ENCODE measurements at regions not wholly inside any gene's neighbourhood (a gene's known extent, or its start where the extent isn't known, plus 50 kb on each side); places are given as distances from the start of the nearest gene placed in this dataset.
"Not testable (repeated sequence)": the region's sequence is repeated elsewhere in the genome, so short reads cannot be mapped to it uniquely, and the experiment has no call there.

- no peak for DNase-seq (ENCODE audit: low spot score)
Observed at GRCh38 chr7:79952399-79952798, 182.2 kb upstream of the GNAI1 start.

DNA sequence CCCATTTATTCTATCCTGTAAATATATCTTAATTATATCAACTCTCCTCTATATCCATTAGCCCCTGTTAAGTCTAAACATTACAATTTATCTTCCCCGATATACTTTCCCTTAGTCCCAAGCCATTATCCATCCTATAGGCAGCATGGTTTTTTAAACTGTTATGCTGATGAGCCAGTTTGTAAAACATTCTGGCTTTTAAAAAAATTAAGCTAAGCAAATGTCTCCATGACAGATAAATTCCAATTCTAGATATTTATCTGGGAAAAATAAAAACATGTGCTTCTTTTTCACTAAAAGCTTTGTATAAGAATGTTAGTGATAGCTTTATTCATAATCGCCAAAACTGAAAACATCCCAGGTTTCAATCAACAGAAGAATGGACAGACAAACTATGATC, 183.2 kb upstream of the GNAI1 start:
- no peak for DNase-seq (ENCODE audit: low spot score)

GRCh38 chr7:79949778-79950177, 184.9 kb upstream of the GNAI1 start:
- no peak for DNase-seq (ENCODE audit: low spot score)

GRCh38 chr7:79936281-79936983, 198.2 kb upstream of the GNAI1 start:
- DNase-seq (ENCODE audit: low spot score), result no peak

DNA sequence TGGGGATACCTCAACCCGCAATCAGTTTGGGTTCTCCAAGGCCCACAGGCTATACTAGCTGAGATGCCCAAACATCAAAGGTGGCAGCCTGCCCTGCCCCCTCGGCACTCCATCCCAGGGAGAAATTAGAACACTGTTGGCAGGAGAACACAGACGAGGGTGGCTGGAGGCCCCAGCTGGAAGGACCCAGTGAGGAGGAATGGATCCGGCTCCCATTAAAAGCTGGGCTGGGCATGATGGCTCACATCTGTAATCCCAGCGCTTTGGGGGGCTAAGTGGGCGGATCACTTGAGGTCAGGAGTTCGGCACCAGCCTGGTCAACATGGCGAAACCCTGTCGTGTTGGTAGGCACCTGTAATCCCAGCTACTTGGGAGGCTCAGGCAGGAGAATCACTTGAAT, 199.9 kb upstream of the GNAI1 start:
- DNase-seq (ENCODE audit: low spot score), result no peak

DNA sequence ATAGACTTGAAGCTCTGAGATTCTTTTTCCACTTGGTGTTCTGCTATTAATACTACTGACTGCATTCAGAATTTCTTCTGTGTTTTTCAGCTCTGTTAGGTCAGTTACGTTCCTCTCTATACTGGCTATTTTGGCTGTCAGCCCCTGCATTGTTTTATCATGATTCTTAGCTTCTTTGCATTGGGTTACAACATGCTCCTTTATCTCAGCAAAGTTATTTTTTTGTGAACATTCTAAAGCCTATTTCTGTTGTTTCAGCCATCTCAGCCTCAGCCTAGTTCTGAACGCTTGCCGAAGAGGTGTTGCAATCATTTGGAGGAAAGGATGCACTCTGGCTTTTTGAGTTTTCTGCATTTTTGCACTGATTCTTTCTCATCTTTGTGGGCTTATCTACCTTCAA, 201.5 kb upstream of the GNAI1 start:
- DNase-seq (ENCODE audit: low spot score), result no peak

GRCh38 chr7:79930604-79931003, 204.0 kb upstream of the GNAI1 start:
- no peak for DNase-seq (ENCODE audit: low spot score)

DNA sequence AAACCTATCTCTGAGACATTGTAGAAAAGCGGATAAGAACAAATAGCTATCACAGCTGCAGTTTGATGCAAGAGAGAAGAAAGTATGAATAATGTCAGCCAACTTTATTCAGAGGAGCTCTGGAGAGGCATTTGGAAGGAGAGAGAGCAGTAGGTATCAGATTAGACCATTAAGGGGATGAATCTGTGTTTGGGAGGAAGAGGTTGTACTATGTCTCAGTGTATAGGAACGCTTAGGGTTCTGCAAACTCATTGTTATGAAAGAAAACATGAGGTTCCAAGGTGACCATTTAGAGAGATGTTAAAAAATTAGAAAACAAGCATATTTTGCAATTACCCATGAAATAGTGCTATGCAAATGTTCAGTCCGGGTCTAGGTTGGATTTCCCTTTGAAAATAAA, 207.5 kb upstream of the GNAI1 start:
- DNase-seq (ENCODE audit: low spot score), result no peak

DNA sequence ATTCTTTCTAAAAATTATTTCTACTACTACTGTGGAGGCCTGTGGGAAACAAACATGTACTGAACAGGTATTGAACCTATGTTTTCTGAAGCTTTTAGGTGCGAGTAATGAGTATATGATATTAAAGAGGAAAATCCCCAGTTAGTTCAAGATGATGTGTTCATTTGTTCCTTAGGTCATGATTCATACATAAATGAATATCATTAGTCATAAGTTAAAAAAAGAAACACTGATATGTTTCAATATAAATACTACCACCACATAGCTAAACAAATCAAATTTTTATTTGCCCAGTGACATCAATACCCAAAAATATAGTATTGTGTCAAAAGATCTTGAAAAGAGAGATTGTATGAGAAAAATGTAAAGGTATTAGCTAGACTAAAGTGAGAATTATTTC, 210.7 kb upstream of the GNAI1 start:
- no peak for DNase-seq (ENCODE audit: low spot score)

- no peak for DNase-seq (ENCODE audit: low spot score)
Observed at GRCh38 chr7:79922894-79923293, 211.7 kb upstream of the GNAI1 start.

DNA sequence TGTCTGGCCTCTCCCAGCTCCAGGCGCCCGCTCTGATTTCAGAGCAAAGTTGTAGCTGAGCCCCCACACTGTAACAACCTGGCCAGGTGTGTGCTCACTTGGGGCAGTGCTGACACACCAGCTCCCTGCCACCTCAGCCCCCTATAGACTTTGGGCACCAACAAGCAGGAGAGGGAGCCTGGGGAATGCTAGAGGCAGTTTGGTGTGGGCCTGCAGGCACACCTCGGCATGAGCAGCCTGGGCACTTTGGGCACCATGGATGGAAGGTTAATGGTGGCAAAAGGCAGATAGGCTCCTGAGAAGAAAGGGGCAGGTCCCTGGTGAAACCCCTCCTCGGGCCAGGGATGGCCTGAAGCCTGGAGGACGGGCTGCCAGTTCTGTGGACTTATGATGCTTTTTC, 212.7 kb upstream of the GNAI1 start:
- DNase-seq (ENCODE audit: low spot score), result no peak

GRCh38 chr7:79918632-79919031, 216.0 kb upstream of the GNAI1 start:
- DNase-seq (ENCODE audit: low spot score), result not testable (repeated sequence)

GRCh38 chr7:79915346-79915745, 219.3 kb upstream of the GNAI1 start:
- not testable (repeated sequence) for DNase-seq (ENCODE audit: low spot score)

DNA sequence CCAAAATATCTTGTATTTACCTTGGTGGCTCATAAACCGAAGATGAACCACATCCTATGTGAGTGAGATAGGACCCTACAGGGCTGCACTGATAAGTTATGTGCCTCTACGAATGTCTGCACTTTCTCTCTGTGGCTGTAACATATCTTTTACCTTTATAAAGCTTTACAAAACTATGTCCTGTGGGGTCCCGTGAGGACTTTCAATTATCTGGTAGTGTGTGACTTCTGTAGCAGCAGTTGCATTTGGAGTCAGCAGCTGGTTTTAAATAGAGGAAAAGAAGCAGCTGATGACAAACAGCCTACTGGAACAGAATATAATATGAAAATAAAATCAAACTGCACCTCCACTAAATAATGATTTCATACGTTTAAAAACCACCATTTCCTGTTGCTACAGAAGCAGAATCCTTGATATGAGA, 222.4 kb upstream of the GNAI1 start:
- DNase-seq (ENCODE audit: low spot score), result no peak

GRCh38 chr7:79911420-79911819, 223.2 kb upstream of the GNAI1 start:
- no peak for DNase-seq (ENCODE audit: low spot score)

GRCh38 chr7:79909176-79909575, 225.5 kb upstream of the GNAI1 start:
- DNase-seq (ENCODE audit: low spot score), result no peak

DNA sequence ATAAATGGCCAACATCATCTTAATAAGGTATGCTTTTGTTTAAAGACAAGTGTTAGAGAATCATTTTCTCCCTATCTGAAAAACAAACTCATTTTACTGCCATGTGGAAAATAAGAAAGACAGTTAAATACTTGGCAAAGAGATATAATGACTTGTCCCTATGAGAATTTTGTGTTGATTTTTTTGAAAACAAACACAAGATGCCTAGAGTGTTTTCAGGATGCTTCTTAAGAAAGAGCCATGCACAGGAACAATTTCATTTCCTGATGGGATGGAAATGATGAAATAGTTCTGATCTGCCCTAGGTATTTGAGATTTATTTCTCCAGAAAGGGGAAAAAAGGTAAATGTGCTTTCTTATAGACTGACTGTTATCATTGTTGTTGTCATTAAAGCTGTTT, 237.5 kb upstream of the GNAI1 start:
- no peak for DNase-seq (ENCODE audit: low spot score)

DNA sequence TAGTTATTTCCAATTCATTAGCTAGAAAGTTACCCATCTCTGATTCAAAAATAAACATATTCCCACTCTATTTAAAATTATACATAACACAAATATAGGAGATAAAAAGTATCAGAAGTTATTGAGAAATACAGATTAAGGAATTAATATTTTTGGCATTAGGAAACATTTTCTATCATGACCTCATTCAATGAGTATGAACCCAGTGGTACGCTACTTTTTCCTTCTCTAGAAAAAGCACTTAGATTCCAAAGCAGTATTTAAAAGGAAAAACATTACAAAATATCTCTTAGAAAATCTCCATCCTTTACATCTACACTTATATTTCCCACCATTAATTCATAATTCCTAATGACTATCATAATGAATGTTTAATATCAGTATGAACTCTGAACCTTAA, 240.6 kb upstream of the GNAI1 start:
- no peak for DNase-seq (ENCODE audit: low spot score)

- no peak for DNase-seq (ENCODE audit: low spot score)
Observed at GRCh38 chr7:79882922-79883321, 251.7 kb upstream of the GNAI1 start.

DNA sequence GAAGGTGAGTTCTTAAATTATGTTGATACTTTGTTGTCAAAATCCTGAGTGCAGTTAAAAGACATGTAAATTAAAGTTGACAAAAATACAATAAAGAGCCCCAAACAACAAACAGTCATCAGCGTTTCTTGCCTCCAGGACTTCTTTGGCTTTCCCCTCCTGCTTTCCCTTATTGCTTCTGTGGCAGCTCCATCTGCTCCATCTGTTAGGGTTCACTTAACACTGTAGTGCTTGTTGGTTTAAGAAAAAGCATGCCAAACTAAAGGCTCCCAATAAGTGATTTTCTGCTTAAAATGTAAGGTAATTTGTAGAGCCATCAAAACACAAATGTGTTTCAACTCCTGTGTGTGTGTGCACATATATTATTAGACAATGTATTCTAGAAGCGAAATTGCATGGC, 254.3 kb upstream of the GNAI1 start:
- DNase-seq (ENCODE audit: low spot score), result no peak

GRCh38 chr7:79877874-79878465, 256.7 kb upstream of the GNAI1 start:
- DNase-seq (ENCODE audit: low spot score), result no peak

DNA sequence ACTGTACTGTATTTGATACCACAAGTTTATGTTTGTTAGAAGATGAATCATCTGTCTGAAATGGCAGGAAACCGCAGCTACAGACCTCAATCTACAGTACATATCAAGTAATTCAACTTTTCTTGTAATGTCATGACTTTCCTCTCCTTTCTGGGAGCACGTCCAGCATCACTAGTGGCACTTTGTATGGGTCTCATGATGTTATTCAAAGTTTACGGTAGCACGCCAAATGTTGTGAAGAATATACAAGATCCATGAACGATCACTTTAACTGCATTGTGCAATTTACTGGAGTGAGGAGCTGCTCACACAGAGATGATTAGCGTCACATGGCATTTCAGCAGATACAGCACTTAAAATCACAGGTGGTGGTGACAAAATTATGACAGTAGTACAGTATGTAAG, 257.8 kb upstream of the GNAI1 start:
- no peak for DNase-seq (ENCODE audit: low spot score)

- DNase-seq (ENCODE audit: low spot score), result no peak
Observed at GRCh38 chr7:79874797-79875196, 259.8 kb upstream of the GNAI1 start.

GRCh38 chr7:79872176-79872575, 262.5 kb upstream of the GNAI1 start:
- DNase-seq (ENCODE audit: low spot score), result no peak
